SK-N-SH (cell line): ENCODE measurements at regions not wholly inside any gene's neighbourhood (a gene's known extent, or its start where the extent isn't known, plus 50 kb on each side); places are given as distances from the start of the nearest gene placed in this dataset.
"Not testable (repeated sequence)": the region's sequence is repeated elsewhere in the genome, so short reads cannot be mapped to it uniquely, and the experiment has no call there.

Experiments
- CTCF ChIA-PET: fragments of 300-600, 350-600 bp; formaldehyde crosslinking; extraction: SDS; loops from one replicate; lab custom pipeline; 2021; lab: Yijun Ruan, JAX
- POLR2A ChIA-PET: fragments of 350-600 bp; sonication (Branson Sonifier 250); formaldehyde crosslinking; extraction: SDS; loops from one replicate; lab custom pipeline; 2020; ENCODE audit warnings: antibody characterized with exemption, inconsistent platforms; lab: Yijun Ruan, JAX
- DNase-seq: peaks from one replicate; pipeline ENCODE4 v3.0.0; 2012
- H2AFZ ChIP-seq: fragments of 200-600 bp; sonication (generic); 2 replicates; pipeline ENCODE4 v1.8.1; 2016; ENCODE audit warnings: antibody characterized with exemption, mild to moderate bottlenecking, low read depth
- H3F3A ChIP-seq: fragments of 200-600 bp; sonication (generic); replicated peaks from 2 replicates; pipeline ENCODE3; 2016; ENCODE audit warnings: antibody characterized with exemption, mild to moderate bottlenecking; ENCODE audit not compliant: insufficient read depth
- H3K27ac ChIP-seq, 2 experiments: fragments of 200-500 bp in 1 of 2; fragments of 200-600 bp in 1 of 2; sonication (Bioruptor generic) in 1 of 2; sonication (generic), shearing (Covaris generic) in 1 of 2; 2 replicates each; pipeline versions ENCODE4 v1.5.1 to v1.6.1; 2014 to 2016; ENCODE audit warnings: low read depth in 2 of 2, inconsistent platforms in 1 of 2, low read length in 1 of 2, mild to moderate bottlenecking in 1 of 2, mixed read lengths in 1 of 2
- H3K27me3 ChIP-seq: fragments of 200-600 bp; sonication (generic), shearing (Covaris generic); 2 replicates; pipeline ENCODE4 v1.6.1; 2016; ENCODE audit warnings: mixed run types; ENCODE audit not compliant: insufficient read depth
- H3K36me3 ChIP-seq, 2 experiments: fragments of 200-500 bp in 1 of 2; fragments of 200-600 bp in 1 of 2; sonication (Bioruptor generic) in 1 of 2; sonication (generic) in 1 of 2; replicated peaks in 1 of 2; 2 replicates each; pipeline versions ENCODE3 to v1.5.1; 2014 to 2016; ENCODE audit warnings: low read length in 1 of 2, mild to moderate bottlenecking in 1 of 2; ENCODE audit not compliant: insufficient read depth in 2 of 2, control insufficient read depth in 1 of 2
- H3K4me1 ChIP-seq, 2 experiments: fragments of 200-500 bp in 1 of 2; fragments of 200-600 bp in 1 of 2; sonication (Bioruptor generic) in 1 of 2; sonication (generic), shearing (Covaris generic) in 1 of 2; 2 replicates each; pipeline versions ENCODE4 v1.5.1 to v1.6.1; 2014 to 2016; ENCODE audit warnings: low read depth in 1 of 2, low read length in 1 of 2, mixed run types in 1 of 2; ENCODE audit not compliant: insufficient read depth in 2 of 2, control insufficient read depth in 1 of 2
- H3K4me2 ChIP-seq: fragments of 200-600 bp; sonication (generic), shearing (Covaris generic); 2 replicates; pipeline ENCODE4 v1.6.1; 2017; ENCODE audit warnings: mixed run types
- H3K4me3 ChIP-seq, 2 experiments: fragments of 200-500 bp in 1 of 2; fragments of 200-600 bp in 1 of 2; sonication (Bioruptor generic) in 1 of 2; sonication (generic), shearing (Covaris generic) in 1 of 2; 2 replicates each; pipeline versions ENCODE4 v1.5.1 to v1.8.1; 2014 to 2016; ENCODE audit warnings: low read depth in 2 of 2, inconsistent platforms in 1 of 2, low read length in 1 of 2, mild to moderate bottlenecking in 1 of 2, mixed read lengths in 1 of 2, moderate library complexity in 1 of 2
- H3K79me2 ChIP-seq: fragments of 200-600 bp; sonication (generic); 2 replicates; pipeline ENCODE4 v1.8.1; 2017; ENCODE audit warnings: mild to moderate bottlenecking; ENCODE audit not compliant: insufficient read depth
- H3K9ac ChIP-seq: fragments of 200-600 bp; sonication (generic); 2 replicates; pipeline ENCODE4 v1.6.1; 2017; ENCODE audit warnings: mixed run types
- H3K9me2 ChIP-seq: fragments of 200-600 bp; sonication (generic); 2 replicates; pipeline ENCODE4 v1.6.1; 2017; ENCODE audit warnings: mixed run types
- H3K9me3 ChIP-seq: fragments of 200-600 bp; sonication (generic); 2 replicates; pipeline ENCODE4 v1.6.1; 2017; ENCODE audit warnings: mixed run types, mild to moderate bottlenecking, moderate library complexity
- H4K20me1 ChIP-seq: fragments of 200-600 bp; sonication (generic); 2 replicates; pipeline ENCODE4 v1.6.1; 2017; ENCODE audit warnings: mild to moderate bottlenecking, mixed run types; ENCODE audit not compliant: insufficient read depth
- CHD2 ChIP-seq: fragments of 150-350 bp; IDR thresholded peaks from 2 replicates; pipeline ENCODE4 v1.6.1; 2018; ENCODE audit warnings: low read length; ENCODE audit not compliant: partially characterized antibody
- FOXM1 ChIP-seq: IDR thresholded peaks from 2 replicates; pipeline ENCODE4 v1.4.0; 2012; ENCODE audit warnings: low read depth, mild to moderate bottlenecking
- JUND ChIP-seq: IDR thresholded peaks from 2 replicates; pipeline ENCODE4 v1.4.0; 2012
- RFX5 ChIP-seq: IDR thresholded peaks from 2 replicates; pipeline ENCODE4 v1.6.1; 2012; ENCODE audit warnings: mild to moderate bottlenecking, improper control_type of control experiment, low read length
- SMC3 ChIP-seq: IDR thresholded peaks from 2 replicates; pipeline ENCODE4 v1.6.1; 2012; ENCODE audit warnings: low read depth, low read length, improper control_type of control experiment
- TCF12 ChIP-seq: IDR thresholded peaks from 2 replicates; pipeline ENCODE4 v1.4.0; 2012
- USF2 ChIP-seq: fragments of 150-350 bp; IDR thresholded peaks from 2 replicates; pipeline ENCODE4 v1.6.1; 2017; ENCODE audit warnings: antibody characterized with exemption, low read length, low read depth, borderline replicate concordance
- YY1 ChIP-seq: IDR thresholded peaks from 2 replicates; pipeline ENCODE4 v1.4.0; 2012; ENCODE audit warnings: low read depth, mild to moderate bottlenecking
- WGBS: methylation state at CpG from one replicate; pipeline ENCODE4 v1.1.6; 2017; ENCODE audit warnings: low lambda C conversion rate; 5-methylcytosine and 5-hydroxymethylcytosine counted together
- TF ChIP-seq, protein P1 (sequence below): fragments of 150-350 bp; IDR thresholded peaks from 2 replicates; pipeline ENCODE4 v1.6.1; 2016; ENCODE audit warnings: mild to moderate bottlenecking, low read depth, low read length

DNA sequence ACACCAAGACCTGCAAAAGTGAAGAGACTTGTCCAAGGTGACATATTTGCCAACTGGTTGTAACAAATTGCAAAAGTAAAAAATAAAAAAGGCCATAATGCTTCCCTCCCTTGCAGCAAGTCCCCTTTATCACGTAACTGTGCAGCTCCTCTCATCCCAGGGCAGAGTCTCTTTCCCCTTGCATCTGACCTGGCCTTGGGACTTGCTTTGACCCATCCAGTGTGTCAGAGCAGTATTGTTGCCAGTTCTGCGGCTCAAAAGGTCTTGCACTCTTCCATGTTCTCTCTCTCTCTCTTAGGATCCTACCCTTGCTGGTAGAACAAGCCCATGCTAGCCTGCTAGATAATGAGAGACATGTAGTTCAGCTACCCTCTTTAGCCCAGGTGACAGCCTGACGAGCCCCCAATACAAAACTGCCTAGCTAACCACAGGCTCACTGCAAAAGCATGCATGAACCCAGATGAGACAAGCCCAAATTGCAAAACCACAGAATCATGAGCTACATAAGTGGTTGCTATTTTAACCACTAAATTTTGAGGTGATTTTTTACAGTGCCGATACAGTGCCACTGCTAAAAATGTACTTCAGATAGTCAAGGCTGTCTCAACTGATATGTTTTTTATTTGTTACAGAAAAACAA is 289.5 kb upstream of the PPARGC1A start:
- DNase-seq: no peak
- Histone ChIP-seq H3K4me3 (no peak overlapping the region), H3K4me2 (no peak overlapping the region), H4K20me1 (no peaks in the 10 kb centered on the region), H3K79me2 (no peaks in the 10 kb centered on the region), H3K27ac (no peak overlapping the region), H3K9me2 (no peaks in the 10 kb centered on the region), H3F3A (no peaks in the 10 kb centered on the region), H3K36me3 (no peaks in the 10 kb centered on the region), H3K4me1 (no peaks in the 10 kb centered on the region), H2AFZ (no peak overlapping the region), H3K9me3 (no peaks in the 10 kb centered on the region), H3K9ac (no peak overlapping the region), H3K27me3 (no peaks in the 10 kb centered on the region)
- TF ChIP-seq RFX5 (no peak), CHD2 (no peak), SMC3 (no peak)
- TF ChIP-seq, protein P1, sequence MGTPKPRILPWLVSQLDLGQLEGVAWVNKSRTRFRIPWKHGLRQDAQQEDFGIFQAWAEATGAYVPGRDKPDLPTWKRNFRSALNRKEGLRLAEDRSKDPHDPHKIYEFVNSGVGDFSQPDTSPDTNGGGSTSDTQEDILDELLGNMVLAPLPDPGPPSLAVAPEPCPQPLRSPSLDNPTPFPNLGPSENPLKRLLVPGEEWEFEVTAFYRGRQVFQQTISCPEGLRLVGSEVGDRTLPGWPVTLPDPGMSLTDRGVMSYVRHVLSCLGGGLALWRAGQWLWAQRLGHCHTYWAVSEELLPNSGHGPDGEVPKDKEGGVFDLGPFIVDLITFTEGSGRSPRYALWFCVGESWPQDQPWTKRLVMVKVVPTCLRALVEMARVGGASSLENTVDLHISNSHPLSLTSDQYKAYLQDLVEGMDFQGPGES: no peak
- ChIA-PET CTCF (no interaction called here), POLR2A (no interaction called here)
- WGBS: 11% methylated on average over 4 of the region's 4 CpGs

- DNase-seq, H3K4me3 ChIP-seq, H3K9me3 ChIP-seq, H3K27me3 ChIP-seq, H3K79me2 ChIP-seq, H3F3A ChIP-seq, H3K36me3 ChIP-seq, H4K20me1 ChIP-seq, H3K9me2 ChIP-seq, H3K9ac ChIP-seq, H3K27ac ChIP-seq, H3K4me2 ChIP-seq, H2AFZ ChIP-seq, POLR2A ChIA-PET, CTCF ChIA-PET, H3K4me1 ChIP-seq: not testable (repeated sequence)
- 1% methylated on average over 2 of the region's 2 CpGs for WGBS
Measured at GRCh38 chr4:24177443-24177842, 287.6 kb upstream of the PPARGC1A start.

DNA sequence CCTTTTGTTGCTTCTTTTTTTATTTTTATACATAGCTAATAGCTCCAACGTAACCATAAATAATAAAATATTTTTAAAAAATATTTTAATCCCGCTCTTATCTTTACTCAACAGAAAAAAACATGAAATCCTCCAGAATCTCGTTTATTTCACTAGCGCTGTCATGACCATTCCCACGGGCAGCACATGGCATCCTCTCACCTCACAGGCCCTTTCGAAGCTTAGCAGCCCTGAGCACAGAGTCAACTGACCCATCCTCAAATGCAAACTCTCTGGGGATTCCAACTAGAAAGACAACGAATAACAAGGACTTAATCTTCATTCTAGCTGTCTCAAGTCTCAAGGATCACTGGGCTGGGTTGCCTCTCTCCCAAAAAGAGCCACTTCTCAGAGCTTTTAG is 285.9 kb upstream of the PPARGC1A start:
- TF ChIP-seq TCF12 (no peak), JUND (no peak), YY1 (no peak), FOXM1 (no peak), USF2 (no peak)
- no peak for DNase-seq
- no peak overlapping the region for H2AFZ ChIP-seq
- H3K4me3 ChIP-seq: no peak overlapping the region
- H3K27me3 ChIP-seq: no peaks in the 10 kb centered on the region
- H3K9me2 ChIP-seq: no peaks in the 10 kb centered on the region
- ChIA-PET POLR2A (no interaction called here), CTCF (no interaction called here)
- no peaks in the 10 kb centered on the region for H3K36me3 ChIP-seq
- WGBS: 14% methylated on average over 7 of the region's 7 CpGs
- no peaks in the 10 kb centered on the region for H3K9me3 ChIP-seq
- no peaks in the 10 kb centered on the region for H3K79me2 ChIP-seq
- H3K27ac ChIP-seq: no peak overlapping the region
- H3F3A ChIP-seq: no peaks in the 10 kb centered on the region
- no peaks in the 10 kb centered on the region for H4K20me1 ChIP-seq
- H3K4me1 ChIP-seq: no peaks in the 10 kb centered on the region
- no peak overlapping the region for H3K4me2 ChIP-seq
- H3K9ac ChIP-seq: no peak overlapping the region
